ES-I3 (cell line): ENCODE measurements at regions not wholly inside any gene's neighbourhood (a gene's known extent, or its start where the extent isn't known, plus 50 kb on each side); places are given as distances from the start of the nearest gene placed in this dataset.

ENCODE experiments used
- H3K36me3 ChIP-seq: 2 replicates; pipeline ENCODE4 v1.6.1; 2013; ENCODE audit warnings: mild to moderate bottlenecking, low read length, control low read depth, moderate library complexity; ENCODE audit not compliant: insufficient read depth
- H3K4me1 ChIP-seq: 2 replicates; pipeline ENCODE4 v1.6.1; 2013; ENCODE audit warnings: mild to moderate bottlenecking, control low read depth, low read length; ENCODE audit not compliant: insufficient read depth
- H3K9ac ChIP-seq: 2 replicates; pipeline ENCODE4 v1.6.1; 2013; ENCODE audit warnings: low read depth, mild to moderate bottlenecking, low read length, moderate library complexity
- H3K9me3 ChIP-seq: 2 replicates; pipeline ENCODE4 v1.6.1; 2013; ENCODE audit warnings: mild to moderate bottlenecking, low read length, moderate library complexity; ENCODE audit not compliant: control insufficient read depth, insufficient read depth

GRCh38 chr2:15880226-15881119, 59.9 kb upstream of the MYCN start:
- Histone ChIP-seq H3K9me3 (peaks cover 4% of the 10 kb centered on the region; the same call in 1 of the 2 replicates), H3K9ac (no peak overlapping the region), H3K4me1 (no peaks in the 10 kb centered on the region), H3K36me3 (no peaks in the 10 kb centered on the region)

DNA sequence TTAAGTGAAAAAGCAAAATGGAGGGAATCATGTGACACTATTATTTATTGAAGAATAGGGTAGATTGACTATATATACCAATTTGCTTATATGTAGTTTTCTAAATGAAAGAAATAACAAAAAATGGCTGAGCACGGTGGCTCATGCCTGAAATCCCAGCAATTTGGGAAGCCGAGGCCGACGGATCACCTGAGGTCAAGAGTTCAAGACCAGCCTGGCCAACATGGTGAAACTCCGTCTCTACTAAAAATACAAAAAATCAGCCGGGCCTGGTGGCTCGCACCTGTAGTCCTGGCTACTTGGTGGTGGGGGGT, 59.3 kb upstream of the MYCN start:
- no peak overlapping the region for H3K9ac ChIP-seq
- no peaks in the 10 kb centered on the region for H3K36me3 ChIP-seq
- H3K9me3 ChIP-seq = peaks cover 4% of the 10 kb centered on the region; the same call in 1 of the 2 replicates
- H3K4me1 ChIP-seq = no peaks in the 10 kb centered on the region

- Histone ChIP-seq H3K9ac (no peak overlapping the region), H3K4me1 (no peaks in the 10 kb centered on the region), H3K9me3 (no peaks in the 10 kb centered on the region), H3K36me3 (no peaks in the 10 kb centered on the region)
Observed at GRCh38 chr2:15881676-15882075, 58.7 kb upstream of the MYCN start.

DNA sequence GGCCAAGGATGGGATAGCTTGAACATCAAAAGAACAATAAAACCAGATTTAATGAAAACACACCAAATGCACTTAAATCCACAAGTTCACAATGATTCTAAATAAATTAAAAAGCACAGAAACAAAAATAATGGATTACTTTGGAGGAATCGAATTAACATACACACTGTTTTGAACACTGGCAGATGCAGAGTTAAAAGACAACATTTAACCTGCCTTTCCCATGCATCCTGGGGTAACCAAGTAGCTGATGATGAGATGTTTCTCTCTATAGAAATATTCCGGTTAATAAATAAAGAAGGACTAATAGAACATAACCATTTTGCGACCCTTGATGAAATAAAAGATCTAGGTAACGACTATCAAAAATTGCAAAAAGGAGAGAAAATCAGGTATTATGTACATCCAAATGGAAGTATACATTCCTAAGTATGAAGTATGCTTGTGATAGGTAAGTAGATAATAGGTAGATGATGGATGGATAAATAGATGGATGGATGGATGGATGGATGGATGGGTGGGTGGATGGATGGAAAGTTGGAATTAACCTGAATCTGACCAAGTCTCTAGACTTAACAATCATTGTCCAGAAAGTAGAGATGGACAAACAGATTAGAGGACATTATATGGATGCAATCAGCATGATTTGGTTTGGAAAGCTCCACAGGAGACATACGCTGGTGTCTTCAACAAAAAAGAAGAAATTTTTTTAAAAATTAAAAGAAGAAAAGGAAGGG, 57.4 kb upstream of the MYCN start:
- H3K4me1 ChIP-seq = no peaks in the 10 kb centered on the region
- H3K9me3 ChIP-seq = no peaks in the 10 kb centered on the region
- no peak overlapping the region for H3K9ac ChIP-seq
- H3K36me3 ChIP-seq = no peaks in the 10 kb centered on the region

GRCh38 chr2:15883684-15884083, 56.7 kb upstream of the MYCN start:
- H3K36me3 ChIP-seq = no peaks in the 10 kb centered on the region
- no peaks in the 10 kb centered on the region for H3K4me1 ChIP-seq
- no peaks in the 10 kb centered on the region for H3K9me3 ChIP-seq
- H3K9ac ChIP-seq = no peak overlapping the region

GRCh38 chr2:15884790-15885189, 55.6 kb upstream of the MYCN start:
- Histone ChIP-seq H3K4me1 (no peaks in the 10 kb centered on the region), H3K36me3 (no peaks in the 10 kb centered on the region), H3K9me3 (no peaks in the 10 kb centered on the region), H3K9ac (no peak overlapping the region)

GRCh38 chr2:15886231-15886630, 54.1 kb upstream of the MYCN start:
- no peaks in the 10 kb centered on the region for H3K9me3 ChIP-seq
- no peak overlapping the region for H3K9ac ChIP-seq
- no peaks in the 10 kb centered on the region for H3K36me3 ChIP-seq
- peaks cover 14% of the 10 kb centered on the region; the same call in 1 of the 2 replicates for H3K4me1 ChIP-seq

GRCh38 chr2:15889442-15890123, 50.8 kb upstream of the MYCN start:
- no peaks in the 10 kb centered on the region for H3K36me3 ChIP-seq
- H3K9ac ChIP-seq = no peak overlapping the region
- H3K9me3 ChIP-seq = no peaks in the 10 kb centered on the region
- peaks cover 30% of the 10 kb centered on the region for H3K4me1 ChIP-seq

GRCh38 chr2:15890124-15890754, 50.1 kb upstream of the MYCN start:
- Histone ChIP-seq H3K9me3 (no peaks in the 10 kb centered on the region), H3K4me1 (peaks cover 31% of the 10 kb centered on the region), H3K36me3 (no peaks in the 10 kb centered on the region), H3K9ac (no peak overlapping the region)
